A673 (cell line): ENCODE measurements at regions not wholly inside any gene's neighbourhood (a gene's known extent, or its start where the extent isn't known, plus 50 kb on each side); places are given as distances from the start of the nearest gene placed in this dataset.

Experiments
- CTCF ChIP-seq: fragments of 300-800, 200-600 bp; sonication (generic); conservative IDR thresholded peaks from 2 replicates; pipeline ENCODE4 v1.5.1; 2017; ENCODE audit warnings: low read depth, mild to moderate bottlenecking, antibody characterized with exemption, low read length, moderate library complexity, mixed read lengths
- EZH2 ChIP-seq: fragments of 200-600 bp; sonication (generic); IDR thresholded peaks from 2 replicates; pipeline ENCODE4 v1.6.1; 2017; ENCODE audit warnings: borderline replicate concordance, low read depth, mild to moderate bottlenecking, mixed read lengths, antibody characterized with exemption, low read length; ENCODE audit not compliant: poor library complexity, severe bottlenecking

GRCh38 chr1:9435854-9436640 is 103.2 kb upstream of the SLC25A33 start:
- no peak for TF ChIP-seq CTCF
- no peak for TF ChIP-seq EZH2
